ENCODE measurements at regions not wholly inside any gene's neighbourhood (a gene's known extent, or its start where the extent isn't known, plus 50 kb on each side); places are given as distances from the start of the nearest gene placed in this dataset.

GRCh38 chr2:100676346-100676745 lies 113.6 kb downstream of the PDCL3 start:
- TF ChIP-seq POLR2A (IDR thresholded peaks at IDR 0.05; ENCODE audit: low read depth, low read length) (no peak), CTCF (IDR thresholded peaks at IDR 0.05; ENCODE audit: extremely low read depth in 1 of 2, insufficient read depth in 1 of 2, low read depth in 1 of 2, low read length in 2 of 2) (no peak), EZH2 (IDR thresholded peaks at IDR 0.05; ENCODE audit: borderline replicate concordance, low read depth, low read length, severe bottlenecking) (no peak), POLR2AphosphoS5 (IDR thresholded peaks at IDR 0.05; ENCODE audit: insufficient read depth, low read depth, low read length) (no peak), MYC (IDR thresholded peaks at IDR 0.05; ENCODE audit: low read depth, low read length) (no peak), MAX (IDR thresholded peaks at IDR 0.05; ENCODE audit: insufficient read depth, insufficient read length) (no peak)
